IMR-90 (cell line): ENCODE measurements at regions not wholly inside any gene's neighbourhood (a gene's known extent, or its start where the extent isn't known, plus 50 kb on each side); places are given as distances from the start of the nearest gene placed in this dataset.

Source experiments
- ATAC-seq: fragments of 200-7000 bp; cut with Tn5 transposase; 2 replicates; pipeline ENCODE4 v1.9.1; 2020; ENCODE audit warnings: low read depth, mild to moderate bottlenecking, moderate library complexity
- BruUV-seq: library from RNA; stranded (reverse); fragments of 400-500 nt; replicated peaks from 2 replicates; lab custom pipeline; 2021; lab: Mats Ljungman, UMichigan
- CTCF ChIA-PET: fragments of 300-600 bp; formaldehyde crosslinking; extraction: SDS; loops from one replicate; lab custom pipeline; 2021; ENCODE audit warnings: antibody characterized with exemption; lab: Yijun Ruan, JAX
- POLR2A ChIA-PET: fragments of 300-600 bp; sonication (Branson Sonifier 250); formaldehyde crosslinking; loops from one replicate; lab custom pipeline; 2022; ENCODE audit warnings: antibody characterized with exemption; ENCODE audit not compliant: unreplicated experiment; lab: Charles Lee
- DNase-seq: peaks from one replicate; pipeline ENCODE4 v3.0.0; 2013
- H2AFZ ChIP-seq: replicated peaks from 2 replicates; pipeline ENCODE3; 2013; ENCODE audit warnings: low read length, mild to moderate bottlenecking; ENCODE audit not compliant: poor library complexity
- H2AK5ac ChIP-seq: 2 replicates; pipeline ENCODE4 v1.6.1; 2013; ENCODE audit warnings: low read depth, low read length, inconsistent platforms
- H2AK9ac ChIP-seq: replicated peaks from 2 replicates; pipeline ENCODE3; 2013; ENCODE audit warnings: mild to moderate bottlenecking, low read depth, low read length, moderate library complexity; ENCODE audit not compliant: poor library complexity
- H2BK120ac ChIP-seq: 2 replicates; pipeline ENCODE4 v1.6.1; 2013; ENCODE audit warnings: low read depth, low read length, inconsistent platforms
- H2BK15ac ChIP-seq: 3 replicates; pipeline ENCODE4 v1.6.1; 2013; ENCODE audit warnings: low read depth, low read length, inconsistent platforms
- H2BK20ac ChIP-seq: 2 replicates; pipeline ENCODE4 v1.6.1; 2013; ENCODE audit warnings: low read depth, mild to moderate bottlenecking, inconsistent platforms, low read length, moderate library complexity
- H2BK5ac ChIP-seq: 2 replicates; pipeline ENCODE4 v1.6.1; 2013; ENCODE audit warnings: mild to moderate bottlenecking, low read depth, low read length, inconsistent platforms; ENCODE audit not compliant: poor library complexity, severe bottlenecking
- H3K14ac ChIP-seq: replicated peaks from 2 replicates; pipeline ENCODE4 v1.6.1; 2013; ENCODE audit warnings: low read depth, low read length, inconsistent platforms
- H3K18ac ChIP-seq: 2 replicates; pipeline ENCODE4 v1.6.1; 2013; ENCODE audit warnings: low read depth, low read length, control low read depth
- H3K23ac ChIP-seq: 2 replicates; pipeline ENCODE4 v1.6.1; 2013; ENCODE audit warnings: low read depth, low read length, inconsistent platforms
- H3K27ac ChIP-seq: 2 replicates; pipeline ENCODE4 v1.5.1; 2013; ENCODE audit warnings: mild to moderate bottlenecking, control low read depth, low read length; ENCODE audit not compliant: insufficient read depth
- H3K27me3 ChIP-seq: 2 replicates; pipeline ENCODE4 v1.6.1; 2013; ENCODE audit warnings: low read length; ENCODE audit not compliant: control insufficient read depth, insufficient read depth
- H3K36me3 ChIP-seq: 2 replicates; pipeline ENCODE4 v1.6.1; 2013; ENCODE audit warnings: low read length, mixed read lengths; ENCODE audit not compliant: control insufficient read depth, insufficient read depth
- H3K4ac ChIP-seq: 2 replicates; pipeline ENCODE4 v1.6.1; 2013; ENCODE audit warnings: low read depth, low read length, inconsistent platforms
- H3K4me1 ChIP-seq: 2 replicates; pipeline ENCODE4 v1.6.1; 2013; ENCODE audit warnings: low read length, mixed read lengths; ENCODE audit not compliant: control insufficient read depth, insufficient read depth
- H3K4me2 ChIP-seq: 2 replicates; pipeline ENCODE4 v1.6.1; 2013; ENCODE audit warnings: low read depth, mild to moderate bottlenecking, control low read depth, low read length, moderate library complexity
- H3K4me3 ChIP-seq: 2 replicates; pipeline ENCODE4 v1.5.1; 2013; ENCODE audit warnings: low read depth, mild to moderate bottlenecking, control low read depth, low read length, moderate library complexity; ENCODE audit not compliant: insufficient read depth
- H3K56ac ChIP-seq: 2 replicates; pipeline ENCODE4 v1.6.1; 2013; ENCODE audit warnings: low read length, inconsistent platforms; ENCODE audit not compliant: insufficient read depth; ENCODE audit errors: extremely low read depth
- H3K79me1 ChIP-seq, 2 experiments: 2 replicates each; pipeline ENCODE4 v1.6.1; 2013; ENCODE audit warnings: low read length in 2 of 2, inconsistent platforms in 1 of 2, low read depth in 1 of 2
- H3K9ac ChIP-seq: 2 replicates; pipeline ENCODE4 v1.6.1; 2013; ENCODE audit warnings: low read depth, low read length, control low read depth
- H3K9me1 ChIP-seq: 2 replicates; pipeline ENCODE4 v1.6.1; 2013; ENCODE audit warnings: low read length, inconsistent platforms; ENCODE audit not compliant: insufficient read depth
- H3K9me3 ChIP-seq: 2 replicates; pipeline ENCODE4 v1.6.1; 2013; ENCODE audit warnings: low read length; ENCODE audit not compliant: control insufficient read depth, insufficient read depth
- H4K20me1 ChIP-seq: 2 replicates; pipeline ENCODE4 v1.6.1; 2013; ENCODE audit warnings: low read length, inconsistent platforms; ENCODE audit not compliant: insufficient read depth
- H4K5ac ChIP-seq: 2 replicates; pipeline ENCODE4 v1.6.1; 2013; ENCODE audit warnings: mild to moderate bottlenecking, low read depth, low read length, control low read depth
- H4K8ac ChIP-seq, 2 experiments: 2 replicates each; pipeline ENCODE4 v1.6.1; 2013; ENCODE audit warnings: low read depth in 2 of 2, low read length in 2 of 2, control low read depth in 1 of 2, inconsistent platforms in 1 of 2
- H4K91ac ChIP-seq: 2 replicates; pipeline ENCODE4 v1.6.1; 2013; ENCODE audit warnings: low read depth, low read length, inconsistent platforms; ENCODE audit not compliant: insufficient read depth
- BHLHE40 ChIP-seq: fragments of 150-350 bp; IDR thresholded peaks from 2 replicates; pipeline ENCODE4 v1.6.1; 2016; ENCODE audit warnings: mild to moderate bottlenecking, low read depth, low read length
- CEBPB ChIP-seq: IDR thresholded peaks from 2 replicates; pipeline ENCODE4 v1.6.1; 2012; ENCODE audit warnings: low read depth, low read length, improper control_type of control experiment
- CHD1 ChIP-seq: IDR thresholded peaks from 2 replicates; pipeline ENCODE4 v1.6.1; 2012; ENCODE audit warnings: low read depth, low read length, improper control_type of control experiment
- FOS ChIP-seq: fragments of 150-350 bp; IDR thresholded peaks from 2 replicates; pipeline ENCODE4 v1.6.1; 2016; ENCODE audit warnings: low read depth, low read length
- MAFK ChIP-seq: IDR thresholded peaks from 2 replicates; pipeline ENCODE4 v1.6.1; 2012; ENCODE audit warnings: low read depth, low read length, improper control_type of control experiment
- MAZ ChIP-seq: IDR thresholded peaks from 2 replicates; pipeline ENCODE4 v1.6.1; 2012; ENCODE audit warnings: low read depth, mild to moderate bottlenecking, low read length, improper control_type of control experiment, moderate library complexity, borderline replicate concordance
- MXI1 ChIP-seq: IDR thresholded peaks from 2 replicates; pipeline ENCODE4 v1.6.1; 2012; ENCODE audit warnings: low read depth, mild to moderate bottlenecking, low read length, moderate library complexity, borderline replicate concordance
- NFE2L2 ChIP-seq: fragments of 150-350 bp; IDR thresholded peaks from 2 replicates; pipeline ENCODE4 v1.6.1; 2016; ENCODE audit warnings: low read depth, mild to moderate bottlenecking, low read length
- POLR2A ChIP-seq: IDR thresholded peaks from 2 replicates; pipeline ENCODE4 v1.6.1; 2012; ENCODE audit warnings: mild to moderate bottlenecking, low read depth, low read length
- RAD21 ChIP-seq: IDR thresholded peaks from 2 replicates; pipeline ENCODE4 v1.6.1; 2012; ENCODE audit warnings: low read length, improper control_type of control experiment
- RCOR1 ChIP-seq: IDR thresholded peaks from 2 replicates; pipeline ENCODE4 v1.6.1; 2012; ENCODE audit warnings: mild to moderate bottlenecking, low read length, improper control_type of control experiment; ENCODE audit not compliant: insufficient replicate concordance
- RFX5 ChIP-seq: IDR thresholded peaks from 2 replicates; pipeline ENCODE4 v1.8.0; 2012; ENCODE audit warnings: low read depth, mild to moderate bottlenecking, low read length, moderate library complexity
- SMC3 ChIP-seq: fragments of 150-350 bp; IDR thresholded peaks from 2 replicates; pipeline ENCODE4 v1.6.1; 2016; ENCODE audit warnings: low read depth, mild to moderate bottlenecking, antibody characterized with exemption, low read length, moderate library complexity
- WGBS, 2 experiments: methylation state at CpG; one replicate each; pipeline versions ENCODE4 v1.1.5 to v1.1.7; 2013; ENCODE audit warnings: missing lambda C conversion rate in 2 of 2; ENCODE audit not compliant: insufficient read length in 1 of 2; ENCODE audit errors: extremely low coverage in 2 of 2; 5-methylcytosine and 5-hydroxymethylcytosine counted together
- dilution Hi-C: fragments of 300-500 bp; cut with HindIII; formaldehyde crosslinking; loops from one replicate; pipeline ENCODE4 v1.14.3; 2018; ENCODE audit warnings: low sequenced_read_pairs; ENCODE audit not compliant: unreplicated experiment
- in situ Hi-C: fragments of 300-500 bp; cut with MboI; formaldehyde crosslinking; loops from 3 replicates; pipeline ENCODE4 v1.14.3; 2019; ENCODE audit warnings: low sequenced_read_pairs, inconsistent platforms, mixed read lengths
- intact Hi-C: fragments of 100-400 bp; cut with micrococcal nuclease; formaldehyde crosslinking; loops from 2 replicates; pipeline ENCODE4 v1.10.0; 2022
- TF ChIP-seq, protein P1 (sequence below): conservative IDR thresholded peaks from 2 replicates; pipeline ENCODE4 v1.5.1; 2012; ENCODE audit warnings: mild to moderate bottlenecking, low read depth, low read length, improper control_type of control experiment
- TF ChIP-seq, protein P2 (sequence below): fragments of 150-350 bp; IDR thresholded peaks from 2 replicates; pipeline ENCODE4 v1.6.1; 2017; ENCODE audit warnings: mild to moderate bottlenecking, antibody characterized with exemption, low read length, low read depth
- TF ChIP-seq, protein P3 (sequence below): fragments of 150-350 bp; IDR thresholded peaks from 2 replicates; pipeline ENCODE4 v1.6.1; 2016; ENCODE audit warnings: low read depth, mild to moderate bottlenecking, low read length, moderate library complexity, borderline replicate concordance

DNA sequence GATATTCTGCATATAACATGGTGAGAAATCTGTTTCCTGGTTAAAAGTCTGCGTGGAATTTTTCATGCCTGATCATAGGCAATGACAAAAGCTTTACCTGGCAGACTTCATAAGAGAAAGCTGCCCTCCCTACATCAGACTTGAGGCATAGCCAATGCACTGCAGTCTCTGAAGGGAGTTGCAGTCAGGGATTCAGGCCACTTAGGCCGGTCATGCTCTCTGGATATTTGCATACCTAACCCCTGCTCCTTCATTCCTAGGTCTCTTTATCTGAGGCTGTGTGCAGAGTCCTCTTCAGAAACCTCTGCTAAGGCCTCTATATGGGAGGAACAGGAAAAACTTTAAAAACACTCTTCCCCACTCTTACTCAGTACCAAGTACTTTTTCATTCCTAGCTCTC lies 287.4 kb downstream of the PCDH17 start:
- Histone ChIP-seq H4K91ac (no peak overlapping the region), H3K79me1 (no peaks in the 10 kb centered on the region), H3K9me1 (no peaks in the 10 kb centered on the region), H2AFZ (no peak overlapping the region), H3K56ac (no peak overlapping the region), H2BK20ac (no peak overlapping the region), H4K20me1 (no peaks in the 10 kb centered on the region), H3K18ac (no peak overlapping the region), H3K4me1 (no peaks in the 10 kb centered on the region), H2BK5ac (no peak overlapping the region), H2AK9ac (no peak overlapping the region), H3K9ac (no peak overlapping the region), H3K9me3 (peaks cover 3% of the 10 kb centered on the region; the same call in 1 of the 2 replicates), H4K5ac (no peak overlapping the region), H3K23ac (no peak overlapping the region), H3K27ac (no peak overlapping the region), H3K4ac (no peak overlapping the region), H2AK5ac (no peak overlapping the region), H4K8ac (no peak overlapping the region), H2BK120ac (no peak overlapping the region), H3K36me3 (no peaks in the 10 kb centered on the region), H2BK15ac (no peak overlapping the region), H3K4me2 (no peak overlapping the region), H3K27me3 (no peaks in the 10 kb centered on the region), H3K14ac (no peak overlapping the region), H3K4me3 (no peak overlapping the region)
- DNase-seq (no peak), ATAC-seq (no peak)
- in situ Hi-C loops (no loop called here), intact Hi-C loops (no loop called here), dilution Hi-C loops (no loop called here)
- POLR2A ChIA-PET: no interaction called here
- CTCF ChIA-PET: no interaction called here
- no peak for TF ChIP-seq CEBPB
- no peak for TF ChIP-seq MAFK
- no peak for TF ChIP-seq POLR2A
- TF ChIP-seq, protein P1, sequence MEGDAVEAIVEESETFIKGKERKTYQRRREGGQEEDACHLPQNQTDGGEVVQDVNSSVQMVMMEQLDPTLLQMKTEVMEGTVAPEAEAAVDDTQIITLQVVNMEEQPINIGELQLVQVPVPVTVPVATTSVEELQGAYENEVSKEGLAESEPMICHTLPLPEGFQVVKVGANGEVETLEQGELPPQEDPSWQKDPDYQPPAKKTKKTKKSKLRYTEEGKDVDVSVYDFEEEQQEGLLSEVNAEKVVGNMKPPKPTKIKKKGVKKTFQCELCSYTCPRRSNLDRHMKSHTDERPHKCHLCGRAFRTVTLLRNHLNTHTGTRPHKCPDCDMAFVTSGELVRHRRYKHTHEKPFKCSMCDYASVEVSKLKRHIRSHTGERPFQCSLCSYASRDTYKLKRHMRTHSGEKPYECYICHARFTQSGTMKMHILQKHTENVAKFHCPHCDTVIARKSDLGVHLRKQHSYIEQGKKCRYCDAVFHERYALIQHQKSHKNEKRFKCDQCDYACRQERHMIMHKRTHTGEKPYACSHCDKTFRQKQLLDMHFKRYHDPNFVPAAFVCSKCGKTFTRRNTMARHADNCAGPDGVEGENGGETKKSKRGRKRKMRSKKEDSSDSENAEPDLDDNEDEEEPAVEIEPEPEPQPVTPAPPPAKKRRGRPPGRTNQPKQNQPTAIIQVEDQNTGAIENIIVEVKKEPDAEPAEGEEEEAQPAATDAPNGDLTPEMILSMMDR: no peak
- TF ChIP-seq CHD1: no peak
- TF ChIP-seq BHLHE40: no peak
- TF ChIP-seq FOS: no peak
- no peak for TF ChIP-seq MXI1
- no peak for TF ChIP-seq RAD21
- no peak for TF ChIP-seq MAZ
- TF ChIP-seq NFE2L2: no peak
- TF ChIP-seq RFX5: no peak
- no peak for TF ChIP-seq SMC3
- TF ChIP-seq, protein P2, sequence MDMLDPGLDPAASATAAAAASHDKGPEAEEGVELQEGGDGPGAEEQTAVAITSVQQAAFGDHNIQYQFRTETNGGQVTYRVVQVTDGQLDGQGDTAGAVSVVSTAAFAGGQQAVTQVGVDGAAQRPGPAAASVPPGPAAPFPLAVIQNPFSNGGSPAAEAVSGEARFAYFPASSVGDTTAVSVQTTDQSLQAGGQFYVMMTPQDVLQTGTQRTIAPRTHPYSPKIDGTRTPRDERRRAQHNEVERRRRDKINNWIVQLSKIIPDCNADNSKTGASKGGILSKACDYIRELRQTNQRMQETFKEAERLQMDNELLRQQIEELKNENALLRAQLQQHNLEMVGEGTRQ: no peak
- TF ChIP-seq, protein P3, sequence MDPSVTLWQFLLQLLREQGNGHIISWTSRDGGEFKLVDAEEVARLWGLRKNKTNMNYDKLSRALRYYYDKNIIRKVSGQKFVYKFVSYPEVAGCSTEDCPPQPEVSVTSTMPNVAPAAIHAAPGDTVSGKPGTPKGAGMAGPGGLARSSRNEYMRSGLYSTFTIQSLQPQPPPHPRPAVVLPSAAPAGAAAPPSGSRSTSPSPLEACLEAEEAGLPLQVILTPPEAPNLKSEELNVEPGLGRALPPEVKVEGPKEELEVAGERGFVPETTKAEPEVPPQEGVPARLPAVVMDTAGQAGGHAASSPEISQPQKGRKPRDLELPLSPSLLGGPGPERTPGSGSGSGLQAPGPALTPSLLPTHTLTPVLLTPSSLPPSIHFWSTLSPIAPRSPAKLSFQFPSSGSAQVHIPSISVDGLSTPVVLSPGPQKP: no peak
- no peak for TF ChIP-seq RCOR1
- WGBS, 2 experiments: no CpG with 5 or more reads among the region's 2 CpGs
- BruUV-seq: no TSS peak
